C4-2B (cell line): ENCODE measurements at regions not wholly inside any gene's neighbourhood (a gene's known extent, or its start where the extent isn't known, plus 50 kb on each side); places are given as distances from the start of the nearest gene placed in this dataset.

ENCODE experiments used
- CTCF ChIP-seq: fragments of 450-650 bp; conservative IDR thresholded peaks from 2 replicates; pipeline ENCODE4 v1.5.1; 2017; ENCODE audit warnings: mild to moderate bottlenecking
- ZFX ChIP-seq: fragments of 450-650 bp; IDR thresholded peaks from 2 replicates; pipeline ENCODE4 v1.6.1; 2017

GRCh38 chr2:58720033-58720769 lies 479.1 kb upstream of the FANCL start:
- TF ChIP-seq CTCF (no peak), ZFX (no peak)
